H9 (cell line): ENCODE measurements at regions not wholly inside any gene's neighbourhood (a gene's known extent, or its start where the extent isn't known, plus 50 kb on each side); places are given as distances from the start of the nearest gene placed in this dataset.

Experiments
- DNase-seq: peaks from one replicate; pipeline ENCODE4 v3.0.0-alpha.2; 2017
- H2AFZ ChIP-seq: one replicate; pipeline ENCODE4 v1.6.1; 2013; ENCODE audit warnings: mild to moderate bottlenecking, low read length, control low read depth, moderate library complexity
- H2AK5ac ChIP-seq: 2 replicates; pipeline ENCODE4 v1.6.1; 2013; ENCODE audit warnings: low read length, control low read depth, mixed read lengths; ENCODE audit not compliant: insufficient read length
- H2BK120ac ChIP-seq: one replicate; pipeline ENCODE4 v1.6.1; 2013; ENCODE audit warnings: low read depth, mild to moderate bottlenecking, low read length, control low read depth, inconsistent platforms; ENCODE audit not compliant: poor library complexity, severe bottlenecking
- H2BK12ac ChIP-seq: 2 replicates; pipeline ENCODE4 v1.6.1; 2013; ENCODE audit warnings: low read length, control low read depth, mixed read lengths, low read depth; ENCODE audit not compliant: insufficient read length
- H2BK15ac ChIP-seq: 2 replicates; pipeline ENCODE4 v1.6.1; 2013; ENCODE audit warnings: low read depth, low read length, control low read depth
- H2BK20ac ChIP-seq: one replicate; pipeline ENCODE4 v1.6.1; 2013; ENCODE audit warnings: low read depth, mild to moderate bottlenecking, low read length, control low read depth, inconsistent platforms; ENCODE audit not compliant: poor library complexity, severe bottlenecking
- H2BK5ac ChIP-seq: 2 replicates; pipeline ENCODE4 v1.6.1; 2013; ENCODE audit warnings: low read length, control low read depth, mixed read lengths; ENCODE audit not compliant: insufficient read length
- H3K14ac ChIP-seq: 2 replicates; pipeline ENCODE4 v1.6.1; 2013; ENCODE audit warnings: low read length, control low read depth; ENCODE audit not compliant: insufficient read depth
- H3K18ac ChIP-seq: 2 replicates; pipeline ENCODE4 v1.6.1; 2013; ENCODE audit warnings: low read depth, mild to moderate bottlenecking, mixed read lengths, low read length, control low read depth; ENCODE audit not compliant: insufficient read length
- H3K23ac ChIP-seq: 2 replicates; pipeline ENCODE4 v1.6.1; 2013; ENCODE audit warnings: low read length, control low read depth, mixed read lengths, low read depth; ENCODE audit not compliant: insufficient read length
- H3K23me2 ChIP-seq: 2 replicates; pipeline ENCODE4 v1.6.1; 2013; ENCODE audit warnings: low read depth, mild to moderate bottlenecking, mixed read lengths, low read length, control low read depth; ENCODE audit not compliant: insufficient read length, poor library complexity, severe bottlenecking
- H3K27ac ChIP-seq: 2 replicates; pipeline ENCODE4 v1.5.1; 2013; ENCODE audit warnings: low read length, control low read depth, mixed read lengths, low read depth; ENCODE audit not compliant: insufficient read length
- H3K27me3 ChIP-seq: 2 replicates; pipeline ENCODE4 v1.6.1; 2013; ENCODE audit warnings: low read length, control low read depth, inconsistent platforms; ENCODE audit not compliant: insufficient read depth
- H3K4ac ChIP-seq: 2 replicates; pipeline ENCODE4 v1.6.1; 2013; ENCODE audit warnings: low read depth, mild to moderate bottlenecking, control low read depth, inconsistent platforms, low read length, moderate library complexity
- H3K4me1 ChIP-seq: 2 replicates; pipeline ENCODE4 v1.6.1; 2013; ENCODE audit warnings: low read length, control low read depth, inconsistent platforms; ENCODE audit not compliant: insufficient read depth
- H3K4me2 ChIP-seq: 2 replicates; pipeline ENCODE4 v1.6.1; 2013; ENCODE audit warnings: low read length, control low read depth, mixed read lengths; ENCODE audit not compliant: insufficient read length, insufficient read depth
- H3K56ac ChIP-seq: 2 replicates; pipeline ENCODE4 v1.6.1; 2013; ENCODE audit warnings: low read depth, mild to moderate bottlenecking, mixed read lengths, low read length, control low read depth; ENCODE audit not compliant: insufficient read length
- H3K79me1 ChIP-seq: 2 replicates; pipeline ENCODE4 v1.6.1; 2013; ENCODE audit warnings: low read depth, mild to moderate bottlenecking, moderate library complexity, low read length, control low read depth, inconsistent platforms; ENCODE audit not compliant: insufficient read depth, poor library complexity, severe bottlenecking
- H3K79me2 ChIP-seq: 2 replicates; pipeline ENCODE4 v1.6.1; 2013; ENCODE audit warnings: low read length, control low read depth, inconsistent platforms; ENCODE audit not compliant: insufficient read depth
- H3K9ac ChIP-seq: 2 replicates; pipeline ENCODE4 v1.6.1; 2013; ENCODE audit warnings: low read length, control low read depth, mixed read lengths; ENCODE audit not compliant: insufficient read length; ENCODE audit errors: extremely low read depth
- H3K9me3 ChIP-seq: one replicate; pipeline ENCODE4 v1.6.1; 2013; ENCODE audit warnings: low read depth, low read length, inconsistent platforms; ENCODE audit not compliant: control insufficient read depth
- H3T11ph ChIP-seq: one replicate; pipeline ENCODE4 v1.6.1; 2013; ENCODE audit warnings: mild to moderate bottlenecking, low read length, control low read depth, inconsistent platforms
- H4K20me1 ChIP-seq: one replicate; pipeline ENCODE4 v1.6.1; 2013; ENCODE audit not compliant: control insufficient read depth, insufficient read length, insufficient read depth
- H4K5ac ChIP-seq: 2 replicates; pipeline ENCODE4 v1.6.1; 2013; ENCODE audit warnings: low read depth, mild to moderate bottlenecking, mixed read lengths, low read length, control low read depth; ENCODE audit not compliant: insufficient read length
- H4K8ac ChIP-seq: replicated peaks from 2 replicates; pipeline ENCODE4 v1.6.1; 2013; ENCODE audit warnings: low read length, control low read depth, mixed read lengths, low read depth; ENCODE audit not compliant: insufficient read length
- H4K91ac ChIP-seq: 2 replicates; pipeline ENCODE4 v1.6.1; 2013; ENCODE audit warnings: low read depth, mild to moderate bottlenecking, moderate library complexity, mixed read lengths, low read length, control low read depth; ENCODE audit not compliant: insufficient read length
- H3K27ac Mint-ChIP-seq, 3 experiments: 2 replicates in 2 of 3; 3 replicates in 1 of 3; pipeline ENCODE4 v1.8.0; 2020 to 2021; ENCODE audit warnings: mixed read lengths in 3 of 3, mild to moderate bottlenecking in 1 of 3, moderate library complexity in 1 of 3
- H3K27me3 Mint-ChIP-seq: 2 replicates; pipeline ENCODE4 v1.8.0; 2021; ENCODE audit warnings: low read depth, mild to moderate bottlenecking, moderate library complexity, mixed read lengths
- H3K36me3 Mint-ChIP-seq, 3 experiments: 2 replicates in 2 of 3; 3 replicates in 1 of 3; pipeline ENCODE4 v1.8.0; 2020 to 2021; ENCODE audit warnings: low read depth in 3 of 3, mixed read lengths in 3 of 3; ENCODE audit not compliant: insufficient read depth in 1 of 3
- H3K4me1 Mint-ChIP-seq, 2 experiments: 2 replicates each; pipeline ENCODE4 v1.8.0; 2020; ENCODE audit warnings: mixed read lengths in 2 of 2
- H3K4me3 Mint-ChIP-seq, 2 experiments: 2 replicates in 1 of 2; 3 replicates in 1 of 2; pipeline ENCODE4 v1.8.0; 2020 to 2021; ENCODE audit warnings: mild to moderate bottlenecking in 2 of 2, mixed read lengths in 2 of 2, moderate library complexity in 1 of 2
- H3K9me3 Mint-ChIP-seq, 2 experiments: 2 replicates in 1 of 2; 3 replicates in 1 of 2; pipeline ENCODE4 v1.8.0; 2020; ENCODE audit warnings: mild to moderate bottlenecking in 2 of 2, mixed read lengths in 2 of 2, moderate library complexity in 1 of 2
- CTCF ChIP-seq: fragments of 200-600 bp; sonication (generic); conservative IDR thresholded peaks from 3 replicates; pipeline ENCODE4 v1.8.0; 2021; ENCODE audit warnings: antibody characterized with exemption, mild to moderate bottlenecking
- WGBS: extraction: QIAGEN DNeasy Blood & Tissue Kit; methylation state at CpG from one replicate; pipeline ENCODE4 v1.1.7; 2013; ENCODE audit warnings: missing lambda C conversion rate, low lambda C conversion rate, mixed read lengths; ENCODE audit not compliant: insufficient read length; ENCODE audit errors: extremely low coverage; 5-methylcytosine and 5-hydroxymethylcytosine counted together

GRCh38 chr12:94872971-94873733, 130.3 kb downstream of the NDUFA12 start:
- Mint-ChIP-seq H3K9me3 (no peaks in the 10 kb centered on the region), H3K36me3 (no peaks in the 10 kb centered on the region; a peak in 1 of 7 replicates), H3K4me3 (peak overlapping the region; percentile 47 to 74), H3K27me3 (peaks cover 68% of the 10 kb centered on the region), H3K27ac (no peak overlapping the region), H3K4me1 (peaks cover 23 to 27% of the 10 kb centered on the region in 2 experiments)
- Histone ChIP-seq H3K79me2 (no peaks in the 10 kb centered on the region), H2BK120ac (no peak overlapping the region), H2BK5ac (no peak overlapping the region), H3K4me2 (peak overlapping the region; percentile 76), H3K9ac (no peak overlapping the region), H4K91ac (no peak overlapping the region), H3K18ac (no peak overlapping the region), H4K8ac (no peak overlapping the region), H3T11ph (no peak overlapping the region), H3K27ac (no peak overlapping the region), H2AFZ (no peak overlapping the region), H3K23me2 (peaks cover 3% of the 10 kb centered on the region), H3K4me1 (peaks cover 2% of the 10 kb centered on the region; the same call in 1 of the 2 replicates), H2BK12ac (no peak overlapping the region), H2BK15ac (no peak overlapping the region), H3K14ac (no peak overlapping the region), H2AK5ac (no peak overlapping the region), H3K27me3 (peaks cover 23% of the 10 kb centered on the region), H4K5ac (no peak overlapping the region), H3K23ac (no peak overlapping the region), H3K79me1 (no peaks in the 10 kb centered on the region), H3K56ac (no peak overlapping the region), H4K20me1 (no peaks in the 10 kb centered on the region), H3K9me3 (no peaks in the 10 kb centered on the region), H3K4ac (no peak overlapping the region), H2BK20ac (no peak overlapping the region)
- DNase-seq = peak; percentile 60
- no peak for TF ChIP-seq CTCF
- WGBS = no CpG with 5 or more reads among the region's 80 CpGs
